ENCODE measurements at regions not wholly inside any gene's neighbourhood (a gene's known extent, or its start where the extent isn't known, plus 50 kb on each side); places are given as distances from the start of the nearest gene placed in this dataset.
"Not testable (repeated sequence)": the region's sequence is repeated elsewhere in the genome, so short reads cannot be mapped to it uniquely, and the experiment has no call there.

GRCh38 chr13:54699831-54700230 is 1671.2 kb downstream of the OLFM4 start:
- DNase-seq (ENCODE audit: insufficient read length, low spot score) (no peak), FAIRE-seq (no peak)
- no peak for TF ChIP-seq TAF1 (IDR thresholded peaks at IDR 0.05; ENCODE audit: low read depth, low read length)
- TF ChIP-seq POLR2A (IDR thresholded peaks at IDR 0.05; ENCODE audit: low read depth, low read length): no peak
- no peak for TF ChIP-seq POLR2AphosphoS5 (IDR thresholded peaks at IDR 0.05; ENCODE audit: low read depth, low read length)
- no peak for TF ChIP-seq PAX5 (IDR thresholded peaks at IDR 0.05; ENCODE audit: insufficient read depth, low read length, severe bottlenecking)
- no peak for TF ChIP-seq SPI1 (IDR thresholded peaks at IDR 0.05; ENCODE audit: low read depth, low read length)
- no peak for TF ChIP-seq POU2F2 (IDR thresholded peaks at IDR 0.05; ENCODE audit: low read depth, low read length)

- TF ChIP-seq SPI1 (IDR thresholded peaks at IDR 0.05; ENCODE audit: low read depth, low read length): no peak
- TF ChIP-seq POLR2AphosphoS5 (IDR thresholded peaks at IDR 0.05; ENCODE audit: low read depth, low read length): no peak
- TF ChIP-seq PAX5 (IDR thresholded peaks at IDR 0.05; ENCODE audit: insufficient read depth, low read length, severe bottlenecking): no peak
- TF ChIP-seq POU2F2 (IDR thresholded peaks at IDR 0.05; ENCODE audit: low read depth, low read length): no peak
- TF ChIP-seq TAF1 (IDR thresholded peaks at IDR 0.05; ENCODE audit: low read depth, low read length): no peak
- no peak for TF ChIP-seq POLR2A (IDR thresholded peaks at IDR 0.05; ENCODE audit: low read depth, low read length)
- FAIRE-seq: no peak
Measured at GRCh38 chr13:54705738-54706137, 1677.1 kb downstream of the OLFM4 start.

GRCh38 chr13:54706336-54706735 is 1677.7 kb downstream of the OLFM4 start:
- TF ChIP-seq PAX5 (IDR thresholded peaks at IDR 0.05; ENCODE audit: insufficient read depth, low read length, severe bottlenecking): no peak
- no peak for FAIRE-seq
- DNase-seq (ENCODE audit: insufficient read length, low spot score): no peak

More at GRCh38 chr13:54705738-54706137, 1677.1 kb downstream of the OLFM4 start:
- DNase-seq (ENCODE audit: insufficient read length, low spot score): no peak

GRCh38 chr13:54709546-54709945 is 1680.9 kb downstream of the OLFM4 start:
- TF ChIP-seq POLR2A (IDR thresholded peaks at IDR 0.05; ENCODE audit: low read depth, low read length) (no peak), POLR2AphosphoS5 (IDR thresholded peaks at IDR 0.05; ENCODE audit: low read depth, low read length) (no peak), SPI1 (IDR thresholded peaks at IDR 0.05; ENCODE audit: low read depth, low read length) (no peak), POU2F2 (IDR thresholded peaks at IDR 0.05; ENCODE audit: low read depth, low read length) (no peak), PAX5 (IDR thresholded peaks at IDR 0.05; ENCODE audit: insufficient read depth, low read length, severe bottlenecking) (no peak), TAF1 (IDR thresholded peaks at IDR 0.05; ENCODE audit: low read depth, low read length) (no peak)
- DNase-seq (ENCODE audit: insufficient read length, low spot score): no peak
- FAIRE-seq: no peak

GRCh38 chr13:54733639-54734038 is 1705.0 kb downstream of the OLFM4 start:
- FAIRE-seq (no peak), DNase-seq (ENCODE audit: insufficient read length, low spot score) (no peak)
- TF ChIP-seq TAF1 (IDR thresholded peaks at IDR 0.05; ENCODE audit: low read depth, low read length): no peak

GRCh38 chr13:54737211-54737610 is 1708.6 kb downstream of the OLFM4 start:
- FAIRE-seq; DNase-seq (ENCODE audit: insufficient read length, low spot score): not testable (repeated sequence)

GRCh38 chr13:54742984-54743383 is 1714.4 kb downstream of the OLFM4 start:
- DNase-seq (ENCODE audit: insufficient read length, low spot score): no peak
- no peak for FAIRE-seq
- no peak for TF ChIP-seq TAF1 (IDR thresholded peaks at IDR 0.05; ENCODE audit: low read depth, low read length)
- TF ChIP-seq PAX5 (IDR thresholded peaks at IDR 0.05; ENCODE audit: insufficient read depth, low read length, severe bottlenecking): no peak
- TF ChIP-seq POU2F2 (IDR thresholded peaks at IDR 0.05; ENCODE audit: low read depth, low read length): no peak
- TF ChIP-seq POLR2AphosphoS5 (IDR thresholded peaks at IDR 0.05; ENCODE audit: low read depth, low read length): no peak
- TF ChIP-seq POLR2A (IDR thresholded peaks at IDR 0.05; ENCODE audit: low read depth, low read length): no peak
- TF ChIP-seq SPI1 (IDR thresholded peaks at IDR 0.05; ENCODE audit: low read depth, low read length): no peak

- FAIRE-seq: no peak
- no peak for DNase-seq (ENCODE audit: insufficient read length, low spot score)
- TF ChIP-seq POLR2A (IDR thresholded peaks at IDR 0.05; ENCODE audit: low read depth, low read length) (no peak), POLR2AphosphoS5 (IDR thresholded peaks at IDR 0.05; ENCODE audit: low read depth, low read length) (no peak), POU2F2 (IDR thresholded peaks at IDR 0.05; ENCODE audit: low read depth, low read length) (no peak), PAX5 (IDR thresholded peaks at IDR 0.05; ENCODE audit: insufficient read depth, low read length, severe bottlenecking) (no peak), TAF1 (IDR thresholded peaks at IDR 0.05; ENCODE audit: low read depth, low read length) (no peak), SPI1 (IDR thresholded peaks at IDR 0.05; ENCODE audit: low read depth, low read length) (no peak)
Measured at GRCh38 chr13:54744747-54745146, 1716.1 kb downstream of the OLFM4 start.

GRCh38 chr13:54750521-54750920 is 1721.9 kb downstream of the OLFM4 start:
- no peak for FAIRE-seq
- TF ChIP-seq POLR2AphosphoS5 (IDR thresholded peaks at IDR 0.05; ENCODE audit: low read depth, low read length) (no peak), PAX5 (IDR thresholded peaks at IDR 0.05; ENCODE audit: insufficient read depth, low read length, severe bottlenecking) (no peak), SPI1 (IDR thresholded peaks at IDR 0.05; ENCODE audit: low read depth, low read length) (no peak), POU2F2 (IDR thresholded peaks at IDR 0.05; ENCODE audit: low read depth, low read length) (no peak), TAF1 (IDR thresholded peaks at IDR 0.05; ENCODE audit: low read depth, low read length) (no peak), POLR2A (IDR thresholded peaks at IDR 0.05; ENCODE audit: low read depth, low read length) (no peak)

GRCh38 chr13:54758795-54759194 is 1730.2 kb downstream of the OLFM4 start:
- FAIRE-seq (no peak), DNase-seq (ENCODE audit: insufficient read length, low spot score) (no peak)
- TF ChIP-seq PAX5 (IDR thresholded peaks at IDR 0.05; ENCODE audit: insufficient read depth, low read length, severe bottlenecking): no peak
- TF ChIP-seq POLR2A (IDR thresholded peaks at IDR 0.05; ENCODE audit: low read depth, low read length): no peak
- no peak for TF ChIP-seq POLR2AphosphoS5 (IDR thresholded peaks at IDR 0.05; ENCODE audit: low read depth, low read length)
- TF ChIP-seq SPI1 (IDR thresholded peaks at IDR 0.05; ENCODE audit: low read depth, low read length): no peak
- TF ChIP-seq POU2F2 (IDR thresholded peaks at IDR 0.05; ENCODE audit: low read depth, low read length): no peak
- TF ChIP-seq TAF1 (IDR thresholded peaks at IDR 0.05; ENCODE audit: low read depth, low read length): no peak

More at GRCh38 chr13:54750521-54750920, 1721.9 kb downstream of the OLFM4 start:
- no peak for DNase-seq (ENCODE audit: insufficient read length, low spot score)

- no peak for DNase-seq (ENCODE audit: insufficient read length, low spot score)
Measured at GRCh38 chr13:54768214-54768613, 1739.6 kb downstream of the OLFM4 start.

More at GRCh38 chr13:54768214-54768613, 1739.6 kb downstream of the OLFM4 start:
- TF ChIP-seq POLR2AphosphoS5 (IDR thresholded peaks at IDR 0.05; ENCODE audit: low read depth, low read length) (no peak), PAX5 (IDR thresholded peaks at IDR 0.05; ENCODE audit: insufficient read depth, low read length, severe bottlenecking) (no peak), SPI1 (IDR thresholded peaks at IDR 0.05; ENCODE audit: low read depth, low read length) (no peak), POU2F2 (IDR thresholded peaks at IDR 0.05; ENCODE audit: low read depth, low read length) (no peak), POLR2A (IDR thresholded peaks at IDR 0.05; ENCODE audit: low read depth, low read length) (no peak), TAF1 (IDR thresholded peaks at IDR 0.05; ENCODE audit: low read depth, low read length) (no peak)
- FAIRE-seq: no peak
